Neural crest cell (in vitro differentiated cells): ENCODE measurements at regions not wholly inside any gene's neighbourhood (a gene's known extent, or its start where the extent isn't known, plus 50 kb on each side); places are given as distances from the start of the nearest gene placed in this dataset.

Source experiments
- DNase-seq: peaks from one replicate; pipeline ENCODE4 v3.0.0; 2021; ENCODE audit warnings: low read depth, mixed read lengths, low spot score
- H3K27ac Mint-ChIP-seq: one replicate; pipeline ENCODE4 v1.8.0; 2021; ENCODE audit warnings: mild to moderate bottlenecking, mixed read lengths; ENCODE audit not compliant: unreplicated experiment
- H3K27me3 Mint-ChIP-seq: 2 replicates; pipeline ENCODE4 v1.8.0; 2021; ENCODE audit warnings: low read depth, mild to moderate bottlenecking, mixed read lengths
- H3K36me3 Mint-ChIP-seq: 2 replicates; pipeline ENCODE4 v1.8.0; 2021; ENCODE audit warnings: low read depth, mild to moderate bottlenecking, mixed read lengths
- H3K4me1 Mint-ChIP-seq: 2 replicates; pipeline ENCODE4 v1.8.0; 2021; ENCODE audit warnings: mixed read lengths
- H3K4me3 Mint-ChIP-seq: one replicate; pipeline ENCODE4 v1.8.0; 2021; ENCODE audit warnings: mild to moderate bottlenecking, mixed read lengths
- H3K9me3 Mint-ChIP-seq: 2 replicates; pipeline ENCODE4 v1.8.0; 2021; ENCODE audit warnings: mixed read lengths
- CTCF ChIP-seq: fragments of 200-600 bp; sonication (generic); conservative IDR thresholded peaks from 2 replicates; pipeline ENCODE4 v1.5.0; 2021; ENCODE audit warnings: antibody characterized with exemption, mild to moderate bottlenecking

GRCh38 chr10:32205670-32206069 lies 141.3 kb downstream of the EPC1 start:
- Mint-ChIP-seq H3K27ac (no peak overlapping the region), H3K36me3 (peaks cover 2% of the 10 kb centered on the region), H3K4me1 (no peaks in the 10 kb centered on the region), H3K4me3 (no peak overlapping the region), H3K9me3 (peaks cover 9% of the 10 kb centered on the region), H3K27me3 (no peaks in the 10 kb centered on the region)
- DNase-seq, result no peak
- TF ChIP-seq CTCF, result no peak

GRCh38 chr10:32204606-32205005 lies 142.4 kb downstream of the EPC1 start:
- Mint-ChIP-seq H3K27ac (no peak overlapping the region), H3K4me3 (no peak overlapping the region), H3K9me3 (peaks cover 5% of the 10 kb centered on the region), H3K4me1 (no peaks in the 10 kb centered on the region), H3K27me3 (no peaks in the 10 kb centered on the region), H3K36me3 (no peaks in the 10 kb centered on the region)
- no peak for DNase-seq
- TF ChIP-seq CTCF, result no peak

GRCh38 chr10:32199714-32200394 lies 143.6 kb upstream of the KIF5B start:
- Mint-ChIP-seq H3K27ac (no peak overlapping the region), H3K4me1 (no peaks in the 10 kb centered on the region), H3K4me3 (no peak overlapping the region), H3K27me3 (no peaks in the 10 kb centered on the region), H3K9me3 (peaks cover 5% of the 10 kb centered on the region), H3K36me3 (no peaks in the 10 kb centered on the region)
- no peak for DNase-seq
- no peak for TF ChIP-seq CTCF

- H3K27ac Mint-ChIP-seq, result no peak overlapping the region
- no peak overlapping the region for H3K4me3 Mint-ChIP-seq
- TF ChIP-seq CTCF, result no peak
- H3K27me3 Mint-ChIP-seq, result no peaks in the 10 kb centered on the region
- no peaks in the 10 kb centered on the region for H3K36me3 Mint-ChIP-seq
- DNase-seq, result no peak
- H3K9me3 Mint-ChIP-seq, result no peaks in the 10 kb centered on the region
- H3K4me1 Mint-ChIP-seq, result no peaks in the 10 kb centered on the region
These were observed 141.2 kb upstream of the KIF5B start for GRCh38 chr10:32197423-32197822.

GRCh38 chr10:32190890-32191491 lies 134.8 kb upstream of the KIF5B start:
- DNase-seq, result no peak
- H3K4me1 Mint-ChIP-seq, result peaks cover 3% of the 10 kb centered on the region
- no peak overlapping the region for H3K4me3 Mint-ChIP-seq
- TF ChIP-seq CTCF, result peak; percentile 80
- no peaks in the 10 kb centered on the region for H3K9me3 Mint-ChIP-seq
- H3K36me3 Mint-ChIP-seq, result no peaks in the 10 kb centered on the region
- no peak overlapping the region for H3K27ac Mint-ChIP-seq
- H3K27me3 Mint-ChIP-seq, result no peaks in the 10 kb centered on the region
